ENCODE measurements at regions not wholly inside any gene's neighbourhood (a gene's known extent, or its start where the extent isn't known, plus 50 kb on each side); places are given as distances from the start of the nearest gene placed in this dataset.

- 15 to 23% methylated on average over 1 of the region's 1 CpG for WGBS, 2 experiments (ENCODE audit: low coverage in 1 of 2, low lambda C conversion rate in 2 of 2, missing lambda C conversion rate in 2 of 2)
- TF ChIP-seq EZH2 (IDR thresholded peaks at IDR 0.05; ENCODE audit: insufficient read depth, poor library complexity, severe bottlenecking) (no peak), EZH2phosphoT487 (IDR thresholded peaks at IDR 0.05; ENCODE audit: insufficient read depth, low read depth) (no peak)
- no peaks in the 10 kb centered on the region for H3K9me3 ChIP-seq (ENCODE audit: low read depth)
- no peaks in the 10 kb centered on the region for H3K79me2 ChIP-seq (ENCODE audit: insufficient read depth)
- H4K20me1 ChIP-seq (ENCODE audit: insufficient read depth), result no peaks in the 10 kb centered on the region
- no peaks in the 10 kb centered on the region for H3K4me1 ChIP-seq (ENCODE audit: insufficient read depth)
- no peak overlapping the region for H3K9ac ChIP-seq
- no peak for DNase-seq
- H3F3A ChIP-seq (ENCODE audit: insufficient read depth), result no peaks in the 10 kb centered on the region
- H3K27me3 ChIP-seq (replicated peaks; ENCODE audit: insufficient read depth), result no peaks in the 10 kb centered on the region
- no peak overlapping the region for H3K4me2 ChIP-seq (ENCODE audit: unreplicated experiment)
- H3K27ac ChIP-seq, result no peak overlapping the region
- no peaks in the 10 kb centered on the region for H3K9me2 ChIP-seq (ENCODE audit: insufficient read depth)
- H3K36me3 ChIP-seq (ENCODE audit: low read depth), result no peaks in the 10 kb centered on the region
- in situ Hi-C loops (cut with MboI), result no loop called here
- H2AFZ ChIP-seq, result no peak overlapping the region
- H3K4me3 ChIP-seq, result no peak overlapping the region
Observed at GRCh38 chr11:16448123-16448717, 91.9 kb upstream of the SOX6 start.

- H3K27me3 ChIP-seq (replicated peaks; ENCODE audit: insufficient read depth), result no peaks in the 10 kb centered on the region
- H3K9me2 ChIP-seq (ENCODE audit: insufficient read depth), result no peaks in the 10 kb centered on the region
- no peak for DNase-seq
- no peak overlapping the region for H2AFZ ChIP-seq
- no peak overlapping the region for H3K27ac ChIP-seq
- H4K20me1 ChIP-seq (ENCODE audit: insufficient read depth), result no peaks in the 10 kb centered on the region
- H3K79me2 ChIP-seq (ENCODE audit: insufficient read depth), result no peaks in the 10 kb centered on the region
- no peak for TF ChIP-seq EZH2 (IDR thresholded peaks at IDR 0.05; ENCODE audit: insufficient read depth, poor library complexity, severe bottlenecking)
- TF ChIP-seq EZH2phosphoT487 (IDR thresholded peaks at IDR 0.05; ENCODE audit: insufficient read depth, low read depth), result no peak
- no peaks in the 10 kb centered on the region for H3K9me3 ChIP-seq (ENCODE audit: low read depth)
- in situ Hi-C loops (cut with MboI), result no loop called here
- no peaks in the 10 kb centered on the region for H3K36me3 ChIP-seq (ENCODE audit: low read depth)
- 2 to 5% methylated on average over 3 of the region's 3 CpGs for WGBS, 2 experiments (ENCODE audit: low coverage in 1 of 2, low lambda C conversion rate in 2 of 2, missing lambda C conversion rate in 2 of 2)
- H3K9ac ChIP-seq, result no peak overlapping the region
- no peaks in the 10 kb centered on the region for H3K4me1 ChIP-seq (ENCODE audit: insufficient read depth)
- no peak overlapping the region for H3K4me2 ChIP-seq (ENCODE audit: unreplicated experiment)
- no peak overlapping the region for H3K4me3 ChIP-seq
- no peaks in the 10 kb centered on the region for H3F3A ChIP-seq (ENCODE audit: insufficient read depth)
Observed at GRCh38 chr11:16441461-16441860, 85.1 kb upstream of the SOX6 start.

GRCh38 chr11:16440136-16440535 is 83.8 kb upstream of the SOX6 start:
- Histone ChIP-seq H3K9me2 (ENCODE audit: insufficient read depth) (no peaks in the 10 kb centered on the region), H3K79me2 (ENCODE audit: insufficient read depth) (no peaks in the 10 kb centered on the region), H3K27ac (no peak overlapping the region), H3K4me3 (no peak overlapping the region), H3K9me3 (ENCODE audit: low read depth) (no peaks in the 10 kb centered on the region), H3K4me2 (ENCODE audit: unreplicated experiment) (no peak overlapping the region), H4K20me1 (ENCODE audit: insufficient read depth) (no peaks in the 10 kb centered on the region), H3K36me3 (ENCODE audit: low read depth) (no peaks in the 10 kb centered on the region), H3K4me1 (ENCODE audit: insufficient read depth) (no peaks in the 10 kb centered on the region), H3F3A (ENCODE audit: insufficient read depth) (no peaks in the 10 kb centered on the region), H3K27me3 (replicated peaks; ENCODE audit: insufficient read depth) (no peaks in the 10 kb centered on the region), H2AFZ (no peak overlapping the region), H3K9ac (no peak overlapping the region)
- WGBS, 2 experiments (ENCODE audit: low coverage in 1 of 2, low lambda C conversion rate in 2 of 2, missing lambda C conversion rate in 2 of 2), result 6 to 8% methylated on average over 5 of the region's 5 CpGs
- in situ Hi-C loops (cut with MboI), result no loop called here
- DNase-seq, result no peak
- no peak for TF ChIP-seq EZH2 (IDR thresholded peaks at IDR 0.05; ENCODE audit: insufficient read depth, poor library complexity, severe bottlenecking)
- no peak for TF ChIP-seq EZH2phosphoT487 (IDR thresholded peaks at IDR 0.05; ENCODE audit: insufficient read depth, low read depth)

GRCh38 chr11:16434036-16434435 is 77.7 kb upstream of the SOX6 start:
- WGBS, 2 experiments (ENCODE audit: low coverage in 1 of 2, low lambda C conversion rate in 2 of 2, missing lambda C conversion rate in 2 of 2), result 1 to 5% methylated on average over 2 of the region's 2 CpGs
- Histone ChIP-seq H3F3A (ENCODE audit: insufficient read depth) (no peaks in the 10 kb centered on the region), H3K9ac (no peak overlapping the region), H3K4me3 (no peak overlapping the region), H3K79me2 (ENCODE audit: insufficient read depth) (no peaks in the 10 kb centered on the region), H3K9me3 (ENCODE audit: low read depth) (no peaks in the 10 kb centered on the region), H2AFZ (no peak overlapping the region), H3K4me2 (ENCODE audit: unreplicated experiment) (no peak overlapping the region), H4K20me1 (ENCODE audit: insufficient read depth) (no peaks in the 10 kb centered on the region), H3K4me1 (ENCODE audit: insufficient read depth) (no peaks in the 10 kb centered on the region), H3K27ac (no peak overlapping the region), H3K9me2 (ENCODE audit: insufficient read depth) (no peaks in the 10 kb centered on the region), H3K36me3 (ENCODE audit: low read depth) (no peaks in the 10 kb centered on the region), H3K27me3 (replicated peaks; ENCODE audit: insufficient read depth) (no peaks in the 10 kb centered on the region)
- in situ Hi-C loops (cut with MboI), result no loop called here
- DNase-seq, result no peak
- TF ChIP-seq EZH2 (IDR thresholded peaks at IDR 0.05; ENCODE audit: insufficient read depth, poor library complexity, severe bottlenecking) (no peak), EZH2phosphoT487 (IDR thresholded peaks at IDR 0.05; ENCODE audit: insufficient read depth, low read depth) (no peak)

- Histone ChIP-seq H3K79me2 (ENCODE audit: insufficient read depth) (no peaks in the 10 kb centered on the region), H3K9ac (no peak overlapping the region), H4K20me1 (ENCODE audit: insufficient read depth) (no peaks in the 10 kb centered on the region), H3K27me3 (replicated peaks; ENCODE audit: insufficient read depth) (no peaks in the 10 kb centered on the region), H3K9me2 (ENCODE audit: insufficient read depth) (no peaks in the 10 kb centered on the region), H3K9me3 (ENCODE audit: low read depth) (no peaks in the 10 kb centered on the region), H3K4me3 (no peak overlapping the region), H3K36me3 (ENCODE audit: low read depth) (no peaks in the 10 kb centered on the region), H3K4me1 (ENCODE audit: insufficient read depth) (no peaks in the 10 kb centered on the region), H3F3A (ENCODE audit: insufficient read depth) (no peaks in the 10 kb centered on the region), H3K27ac (no peak overlapping the region), H3K4me2 (ENCODE audit: unreplicated experiment) (no peak overlapping the region), H2AFZ (no peak overlapping the region)
- no peak for DNase-seq
- in situ Hi-C loops (cut with MboI), result no loop called here
- TF ChIP-seq EZH2phosphoT487 (IDR thresholded peaks at IDR 0.05; ENCODE audit: insufficient read depth, low read depth), result no peak
- no peak for TF ChIP-seq EZH2 (IDR thresholded peaks at IDR 0.05; ENCODE audit: insufficient read depth, poor library complexity, severe bottlenecking)
- WGBS, 2 experiments (ENCODE audit: low coverage in 1 of 2, low lambda C conversion rate in 2 of 2, missing lambda C conversion rate in 2 of 2), result 12 to 27% methylated on average over 1 of the region's 1 CpG
Observed at GRCh38 chr11:16430674-16431073, 74.3 kb upstream of the SOX6 start.
